Cerebellar cortex (tissue), 1 donor: ENCODE measurements at regions not wholly inside any gene's neighbourhood (a gene's known extent, or its start where the extent isn't known, plus 50 kb on each side); places are given as distances from the start of the nearest gene placed in this dataset.
A peak's percentile ranks its signal among the peaks of the same experiment; 100 is the strongest.

Experiments
- DNase-seq: peaks from one replicate; pipeline ENCODE4 v3.0.0-alpha.2; 2015; ENCODE audit warnings: low spot score

DNA sequence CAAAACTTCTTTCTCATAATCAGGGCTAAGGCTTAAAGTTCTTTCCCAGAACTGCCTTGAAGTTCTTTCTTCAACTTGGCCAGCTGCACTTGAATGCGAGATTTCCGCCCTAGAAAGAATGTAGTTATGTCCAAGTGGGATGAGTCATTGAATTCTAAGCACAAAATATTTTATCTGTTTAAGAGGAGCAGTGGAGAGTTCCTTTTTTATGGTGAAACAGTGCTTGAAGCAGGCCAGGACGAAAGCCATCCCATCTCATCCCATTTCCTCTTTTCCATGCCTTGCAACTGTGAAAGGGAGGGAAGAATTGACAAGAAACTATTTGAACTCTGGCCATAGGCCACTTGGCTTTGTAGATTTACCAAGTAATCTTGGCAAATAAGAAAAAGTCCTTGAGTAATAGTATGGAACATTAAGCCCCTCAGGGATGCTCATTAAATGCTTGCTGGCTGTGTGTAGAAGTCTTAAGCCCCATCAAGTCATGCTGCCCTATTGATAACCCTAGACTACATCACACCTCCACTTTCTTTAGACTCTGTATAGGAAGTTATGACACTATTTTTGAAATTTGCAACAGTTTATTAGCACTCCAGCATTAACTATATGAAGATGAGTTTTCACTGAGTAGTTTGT is 174.5 kb downstream of the KCTD12 start:
- DNase-seq, result no peak

DNA sequence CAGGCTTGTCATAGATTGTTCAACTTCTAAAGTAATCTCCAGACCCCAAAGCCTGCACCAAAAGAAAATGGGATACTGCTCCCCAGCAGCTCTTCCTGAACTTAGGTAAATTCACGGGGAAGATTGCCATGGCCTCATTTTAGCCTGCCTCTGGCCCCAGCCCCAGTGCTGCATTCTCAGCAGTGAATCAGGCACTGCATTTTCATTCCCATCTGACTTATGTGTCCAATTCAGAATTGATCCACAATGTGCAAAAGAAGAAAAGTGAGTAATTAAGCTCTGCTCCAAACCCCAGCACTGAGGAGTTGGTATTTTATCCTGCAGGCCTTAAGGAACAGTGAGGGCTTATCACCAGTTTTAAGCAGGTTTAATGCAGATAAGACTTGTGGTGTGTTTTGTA is 176.4 kb downstream of the KCTD12 start:
- DNase-seq, result no peak

GRCh38 chr13:76708138-76708688 is 178.0 kb downstream of the KCTD12 start:
- peak; percentile 94 for DNase-seq

DNA sequence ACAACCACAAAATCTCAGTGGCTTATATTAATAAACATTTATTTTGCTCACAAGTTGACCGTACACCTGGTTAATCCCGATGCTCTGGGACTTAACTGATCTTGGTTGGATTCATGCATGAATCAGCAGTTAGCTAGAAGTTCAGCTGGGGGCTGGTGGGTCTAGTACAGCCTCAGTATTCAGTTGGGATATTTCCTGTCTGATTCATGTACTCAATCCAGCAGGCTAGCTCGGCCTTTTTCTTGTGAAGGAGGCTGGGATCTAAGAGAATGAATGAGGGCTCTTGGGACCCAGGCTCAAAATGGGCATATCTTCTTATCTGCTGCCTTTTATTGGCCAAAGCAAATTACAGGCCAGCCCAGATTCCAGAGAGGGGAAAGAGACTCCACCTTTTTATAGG is 178.8 kb downstream of the KCTD12 start:
- DNase-seq, result no peak

DNA sequence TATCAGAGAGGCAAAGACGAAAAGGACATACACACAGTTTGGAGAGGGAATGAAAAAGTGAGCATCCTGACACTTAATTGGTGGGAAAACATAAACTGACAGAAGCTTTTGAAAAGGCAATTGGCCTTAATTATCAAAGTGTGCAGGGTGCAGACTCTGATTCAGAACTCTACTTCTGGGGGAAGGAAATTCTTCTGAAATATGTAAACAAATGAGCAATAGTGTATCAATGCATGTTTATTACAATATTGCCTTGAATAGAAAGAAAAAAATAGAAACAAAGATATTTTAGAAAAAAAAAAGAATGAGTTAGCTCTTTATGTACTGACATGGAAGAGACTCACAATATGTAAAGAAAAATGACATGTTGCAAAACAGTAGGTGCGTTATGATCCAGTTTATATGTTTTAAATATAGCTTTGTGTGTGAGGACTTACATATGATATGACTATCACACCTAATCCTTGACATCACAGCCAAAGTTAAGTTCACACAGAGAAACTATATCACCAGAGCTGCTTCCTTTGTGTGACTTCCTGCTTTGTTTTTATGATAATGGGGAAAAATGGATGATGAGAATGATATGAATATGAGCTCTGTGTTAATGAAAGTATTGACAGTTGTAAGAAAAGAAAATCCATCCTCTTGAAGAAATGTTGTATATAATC is 182.4 kb downstream of the KCTD12 start:
- no peak for DNase-seq

DNA sequence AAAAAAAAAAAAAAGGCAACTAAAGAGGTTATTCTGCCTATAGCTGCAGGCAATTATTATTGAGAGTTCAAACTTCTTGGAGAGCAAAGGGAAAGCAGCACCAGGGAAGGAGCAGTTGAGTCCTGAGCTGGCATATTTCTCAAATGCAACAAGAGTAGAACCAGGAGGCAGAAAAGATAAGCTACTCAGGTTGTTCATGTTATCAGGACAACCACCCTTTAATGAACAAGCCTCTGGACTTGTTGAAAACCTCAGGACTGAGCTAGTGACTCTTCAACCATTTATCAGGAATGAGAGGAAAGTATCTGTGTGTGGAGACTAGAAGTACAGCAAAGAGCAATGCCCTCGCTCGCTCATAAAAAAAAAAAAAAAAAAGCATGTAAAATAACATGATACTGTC is 183.0 kb downstream of the KCTD12 start:
- no peak for DNase-seq

- DNase-seq, result no peak
Measured at GRCh38 chr13:76697288-76697687, 188.9 kb downstream of the KCTD12 start.

GRCh38 chr13:76696370-76696769 is 189.8 kb downstream of the KCTD12 start:
- DNase-seq, result no peak

DNA sequence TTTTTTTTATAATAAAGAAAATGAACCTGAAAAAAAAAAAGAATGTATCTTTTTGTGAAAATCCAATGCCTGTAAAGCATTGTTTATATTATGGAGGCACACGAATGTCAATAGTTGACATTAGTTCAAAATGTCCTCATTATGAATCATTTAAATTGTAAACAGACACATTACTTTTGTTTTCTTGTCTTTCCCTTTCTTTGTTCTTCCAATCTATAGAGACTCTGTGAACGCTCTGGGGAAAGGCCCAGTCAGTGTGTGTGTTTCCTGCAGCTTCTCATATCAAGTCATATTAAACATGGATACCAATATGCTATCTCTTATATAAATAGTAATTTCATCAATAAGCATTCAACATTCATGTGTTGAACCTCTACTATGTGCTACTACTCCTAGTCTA is 193.1 kb downstream of the KCTD12 start:
- DNase-seq, result no peak

GRCh38 chr13:76692346-76692745 is 193.9 kb downstream of the KCTD12 start:
- DNase-seq, result peak; percentile 95

DNA sequence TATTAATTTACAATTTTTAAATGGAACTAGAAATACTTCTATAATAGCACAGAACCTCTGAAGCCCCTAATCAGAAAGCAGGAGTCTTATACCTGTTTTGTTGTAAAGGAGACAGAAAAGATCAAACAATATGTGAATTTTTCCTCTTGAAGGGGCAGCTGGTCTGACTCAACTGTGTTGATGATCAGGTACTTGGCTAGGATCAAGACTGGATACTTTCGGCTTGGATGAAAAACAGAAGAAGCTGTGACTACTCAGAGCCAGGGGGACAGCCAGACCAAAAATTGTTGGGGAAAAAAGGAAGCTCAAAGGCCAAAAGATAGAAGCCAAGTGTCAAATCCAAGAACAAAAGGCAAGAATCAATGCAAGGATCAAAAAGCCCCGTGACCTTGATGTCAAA is 195.6 kb downstream of the KCTD12 start:
- no peak for DNase-seq

GRCh38 chr13:76687467-76687866 is 198.7 kb downstream of the KCTD12 start:
- DNase-seq, result no peak

GRCh38 chr13:76685938-76686337 is 200.3 kb downstream of the KCTD12 start:
- no peak for DNase-seq

GRCh38 chr13:76684336-76684735 is 201.9 kb downstream of the KCTD12 start:
- DNase-seq, result no peak

DNA sequence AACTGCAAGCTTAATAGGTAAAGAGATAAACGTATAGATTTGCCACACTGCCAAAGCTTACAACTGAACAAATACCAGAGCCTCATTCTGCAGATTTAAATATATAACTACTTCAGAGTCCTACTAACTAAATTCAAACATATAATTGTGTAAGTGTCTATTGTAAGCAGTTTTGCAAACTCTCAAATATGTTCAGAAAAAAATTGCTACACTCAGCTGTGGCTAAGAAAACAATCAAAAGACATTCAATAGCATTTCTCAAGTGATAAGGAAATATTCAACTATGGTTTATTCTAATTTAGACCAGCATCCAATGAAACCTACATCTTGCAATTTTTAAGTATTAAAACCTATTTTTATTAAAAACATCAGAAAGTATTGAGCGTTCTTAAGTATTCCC is 202.4 kb downstream of the KCTD12 start:
- no peak for DNase-seq

GRCh38 chr13:76683168-76683567 is 203.0 kb downstream of the KCTD12 start:
- DNase-seq, result no peak

DNA sequence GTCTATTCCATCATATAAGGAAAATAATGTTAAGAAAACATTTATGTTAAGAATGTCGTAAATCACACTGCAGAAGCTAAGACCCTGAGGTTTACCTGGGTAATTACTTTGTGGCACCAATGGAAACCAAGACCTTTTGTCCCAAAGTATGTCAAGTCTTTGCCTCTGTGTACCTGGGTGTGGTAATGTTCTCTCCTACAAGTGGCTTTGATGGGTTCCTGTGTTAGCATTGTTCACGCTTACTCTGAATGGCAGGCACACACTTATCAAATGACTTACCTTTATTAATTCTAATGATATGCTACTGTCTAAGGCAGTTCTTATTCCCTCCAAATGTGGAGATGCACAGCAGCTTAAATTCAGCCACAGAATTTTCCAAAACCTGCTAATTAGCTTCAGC is 206.1 kb downstream of the KCTD12 start:
- DNase-seq, result no peak

- DNase-seq, result peak; percentile 31
Measured at GRCh38 chr13:76677043-76677442, 209.2 kb downstream of the KCTD12 start.

DNA sequence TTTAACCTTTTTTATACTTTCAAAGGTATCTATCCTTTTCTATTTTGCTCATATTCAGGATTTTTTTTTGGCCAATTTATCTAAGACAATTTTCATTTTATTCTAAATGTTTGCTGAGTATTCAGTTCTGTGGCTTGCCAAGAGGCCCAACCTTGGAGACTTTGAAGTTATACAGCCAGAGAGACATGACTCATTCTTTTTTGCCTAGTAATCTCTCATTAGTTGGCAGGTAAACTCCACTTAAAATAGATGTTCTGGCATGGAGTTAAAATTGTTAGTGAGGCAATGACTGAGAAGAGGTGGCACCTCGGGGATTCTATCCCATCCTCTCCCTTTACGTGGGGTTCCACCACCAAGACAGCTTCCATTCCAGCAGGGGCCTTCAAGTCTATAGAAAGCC is 213.8 kb downstream of the KCTD12 start:
- DNase-seq, result no peak

DNA sequence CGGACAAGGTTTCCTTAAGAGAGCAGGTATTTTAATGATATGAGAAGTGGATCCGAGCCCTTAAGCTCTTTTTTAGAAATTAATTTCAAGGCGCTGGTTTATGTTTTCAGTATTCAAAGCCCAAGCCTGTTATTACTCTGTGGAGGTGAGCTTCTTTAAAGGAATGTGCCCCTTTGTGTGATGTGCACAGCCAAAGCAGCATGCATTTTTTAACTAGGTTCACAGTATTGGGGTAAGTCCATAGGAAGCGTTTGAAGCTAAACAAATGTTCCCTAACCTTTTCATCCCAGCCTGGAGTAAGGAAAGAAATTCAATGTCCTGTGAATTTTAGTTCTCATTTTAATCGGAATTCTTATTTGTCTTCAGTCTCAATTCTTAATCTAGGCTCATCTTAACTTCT is 217.5 kb downstream of the KCTD12 start:
- DNase-seq, result no peak

DNA sequence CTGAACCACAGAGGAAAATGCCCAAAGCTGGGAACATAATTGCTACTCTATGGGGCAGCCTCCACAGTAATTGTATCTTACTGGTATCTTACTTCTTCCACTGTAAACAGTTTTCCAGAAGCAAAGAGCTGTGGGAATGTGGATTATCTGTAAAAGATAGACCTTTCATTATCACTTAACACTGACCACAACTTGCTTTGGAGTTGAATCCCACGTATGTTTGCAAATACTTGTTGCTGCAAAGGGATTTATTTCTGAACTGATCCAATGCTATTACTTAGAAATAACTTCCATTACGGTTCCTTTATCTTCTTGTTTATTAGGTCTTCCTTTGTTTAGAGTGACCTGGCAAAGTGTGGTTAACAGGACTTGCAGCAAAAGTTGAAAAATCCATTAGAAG is 218.1 kb downstream of the KCTD12 start:
- no peak for DNase-seq

GRCh38 chr13:76667551-76667950 is 218.7 kb downstream of the KCTD12 start:
- peak; percentile 17 for DNase-seq

- peak; percentile 25 for DNase-seq
Measured at GRCh38 chr13:76663592-76664335, 222.4 kb downstream of the KCTD12 start.
